IPS DF 6.9 (cell line): ENCODE measurements at regions not wholly inside any gene's neighbourhood (a gene's known extent, or its start where the extent isn't known, plus 50 kb on each side); places are given as distances from the start of the nearest gene placed in this dataset.

ENCODE experiments used
- DNase-seq: peaks from one replicate; pipeline ENCODE4 v3.0.0-alpha.2; 2013; ENCODE audit warnings: low read depth, low spot score
- H3K27ac ChIP-seq: one replicate; pipeline ENCODE4 v1.5.1; 2013; ENCODE audit warnings: low read length, control low read depth
- H3K27me3 ChIP-seq: 2 replicates; pipeline ENCODE4 v1.6.1; 2013; ENCODE audit warnings: mild to moderate bottlenecking, low read length; ENCODE audit not compliant: control insufficient read depth, insufficient read depth
- H3K36me3 ChIP-seq: 2 replicates; pipeline ENCODE4 v1.6.1; 2013; ENCODE audit warnings: low read length; ENCODE audit not compliant: control insufficient read depth, insufficient read depth
- H3K4me1 ChIP-seq: 2 replicates; pipeline ENCODE4 v1.6.1; 2013; ENCODE audit warnings: low read length; ENCODE audit not compliant: control insufficient read depth, insufficient read depth
- H3K4me3 ChIP-seq: 2 replicates; pipeline ENCODE4 v1.5.1; 2013; ENCODE audit warnings: mild to moderate bottlenecking, low read length
- H3K9me3 ChIP-seq: 2 replicates; pipeline ENCODE4 v1.6.1; 2013; ENCODE audit warnings: low read length, inconsistent platforms; ENCODE audit not compliant: control insufficient read depth, insufficient read depth
- WGBS: extraction: QIAGEN DNeasy Blood & Tissue Kit; methylation state at CpG from one replicate; pipeline ENCODE4 v1.1.7; 2013; ENCODE audit warnings: mixed read lengths, missing lambda C conversion rate; ENCODE audit not compliant: insufficient read length, insufficient coverage; 5-methylcytosine and 5-hydroxymethylcytosine counted together

GRCh38 chr3:152516216-152516615 is 247.5 kb downstream of the MBNL1 start:
- WGBS = no CpG with 5 or more reads among the region's 3 CpGs
- Histone ChIP-seq H3K36me3 (no peaks in the 10 kb centered on the region), H3K9me3 (no peaks in the 10 kb centered on the region), H3K4me1 (peaks cover 4% of the 10 kb centered on the region), H3K27me3 (no peaks in the 10 kb centered on the region), H3K4me3 (no peak overlapping the region), H3K27ac (no peak overlapping the region)
- DNase-seq = no peak

- Histone ChIP-seq H3K4me1 (peaks cover 4% of the 10 kb centered on the region), H3K27ac (no peak overlapping the region), H3K9me3 (no peaks in the 10 kb centered on the region), H3K36me3 (no peaks in the 10 kb centered on the region), H3K4me3 (no peak overlapping the region), H3K27me3 (no peaks in the 10 kb centered on the region)
- WGBS = no CpG with 5 or more reads among the region's 2 CpGs
- DNase-seq = no peak
These were observed 248.8 kb downstream of the MBNL1 start for GRCh38 chr3:152517502-152517901.

- DNase-seq = no peak
- WGBS = no CpG with 5 or more reads among the region's 2 CpGs
- Histone ChIP-seq H3K27me3 (no peaks in the 10 kb centered on the region), H3K27ac (no peak overlapping the region), H3K9me3 (no peaks in the 10 kb centered on the region), H3K4me1 (peaks cover 4% of the 10 kb centered on the region), H3K36me3 (no peaks in the 10 kb centered on the region), H3K4me3 (no peak overlapping the region)
These were observed 249.6 kb downstream of the MBNL1 start for GRCh38 chr3:152518346-152518745.

GRCh38 chr3:152519376-152519775 is 250.6 kb downstream of the MBNL1 start:
- no peaks in the 10 kb centered on the region for H3K9me3 ChIP-seq
- DNase-seq = no peak
- no peaks in the 10 kb centered on the region for H3K36me3 ChIP-seq
- peaks cover 4% of the 10 kb centered on the region for H3K4me1 ChIP-seq
- H3K4me3 ChIP-seq = no peak overlapping the region
- H3K27ac ChIP-seq = no peak overlapping the region
- H3K27me3 ChIP-seq = no peaks in the 10 kb centered on the region

- DNase-seq = no peak
- Histone ChIP-seq H3K27me3 (no peaks in the 10 kb centered on the region), H3K27ac (no peak overlapping the region), H3K9me3 (no peaks in the 10 kb centered on the region), H3K4me1 (peaks cover 4% of the 10 kb centered on the region), H3K36me3 (no peaks in the 10 kb centered on the region), H3K4me3 (no peak overlapping the region)
- WGBS = no CpG with 5 or more reads among the region's 1 CpG
These were observed 253.3 kb downstream of the MBNL1 start for GRCh38 chr3:152522036-152522435.

GRCh38 chr3:152524198-152525140 is 255.7 kb downstream of the MBNL1 start:
- no peak overlapping the region for H3K27ac ChIP-seq
- no peaks in the 10 kb centered on the region for H3K4me1 ChIP-seq
- DNase-seq = no peak
- H3K27me3 ChIP-seq = no peaks in the 10 kb centered on the region
- H3K9me3 ChIP-seq = no peaks in the 10 kb centered on the region
- no CpG with 5 or more reads among the region's 3 CpGs for WGBS
- no peaks in the 10 kb centered on the region for H3K36me3 ChIP-seq
- no peak overlapping the region for H3K4me3 ChIP-seq

- Histone ChIP-seq H3K36me3 (no peaks in the 10 kb centered on the region), H3K27ac (no peak overlapping the region), H3K4me1 (no peaks in the 10 kb centered on the region), H3K9me3 (no peaks in the 10 kb centered on the region), H3K4me3 (no peak overlapping the region), H3K27me3 (no peaks in the 10 kb centered on the region)
- no peak for DNase-seq
These were observed 263.0 kb downstream of the MBNL1 start for GRCh38 chr3:152531717-152532116.

- DNase-seq = no peak
- Histone ChIP-seq H3K36me3 (no peaks in the 10 kb centered on the region), H3K9me3 (no peaks in the 10 kb centered on the region), H3K27ac (no peak overlapping the region), H3K4me3 (no peak overlapping the region), H3K27me3 (no peaks in the 10 kb centered on the region), H3K4me1 (no peaks in the 10 kb centered on the region)
- WGBS = no CpG with 5 or more reads among the region's 1 CpG
These were observed 269.8 kb downstream of the MBNL1 start for GRCh38 chr3:152538518-152538917.

- whole genome bisulfite sequencing = no CpG with 5 or more reads among the region's 2 CpGs
- no peak overlapping the region for H3K27ac ChIP-seq
- H3K9me3 ChIP-seq = no peaks in the 10 kb centered on the region
- H3K4me1 ChIP-seq = no peaks in the 10 kb centered on the region
- H3K36me3 ChIP-seq = no peaks in the 10 kb centered on the region
- DNase-seq = no peak
- no peak overlapping the region for H3K4me3 ChIP-seq
- no peaks in the 10 kb centered on the region for H3K27me3 ChIP-seq
These were observed 270.5 kb downstream of the MBNL1 start for GRCh38 chr3:152539191-152539764.

GRCh38 chr3:152540120-152540519 is 271.4 kb downstream of the MBNL1 start:
- Histone ChIP-seq H3K36me3 (no peaks in the 10 kb centered on the region), H3K4me3 (no peak overlapping the region), H3K27me3 (no peaks in the 10 kb centered on the region), H3K9me3 (no peaks in the 10 kb centered on the region), H3K4me1 (no peaks in the 10 kb centered on the region), H3K27ac (no peak overlapping the region)
- no peak for DNase-seq

- no peak overlapping the region for H3K27ac ChIP-seq
- DNase-seq = no peak
- WGBS = no CpG with 5 or more reads among the region's 1 CpG
These were observed 278.4 kb downstream of the MBNL1 start for GRCh38 chr3:152547153-152547552.

More at GRCh38 chr3:152547153-152547552, 278.4 kb downstream of the MBNL1 start:
- Histone ChIP-seq H3K27me3 (no peaks in the 10 kb centered on the region), H3K36me3 (no peaks in the 10 kb centered on the region), H3K4me3 (no peak overlapping the region), H3K9me3 (no peaks in the 10 kb centered on the region), H3K4me1 (no peaks in the 10 kb centered on the region)
